KMS-11 (cell line): ENCODE measurements at regions not wholly inside any gene's neighbourhood (a gene's known extent, or its start where the extent isn't known, plus 50 kb on each side); places are given as distances from the start of the nearest gene placed in this dataset.

ENCODE experiments used
- H2AFZ ChIP-seq: fragments of 200-600 bp; sonication (generic); 2 replicates; pipeline ENCODE4 v1.6.1; 2016; ENCODE audit warnings: antibody characterized with exemption, mixed run types, low read depth
- H3K27ac ChIP-seq: fragments of 200-600 bp; sonication (generic); 2 replicates; pipeline ENCODE4 v1.6.1; 2016; ENCODE audit warnings: mild to moderate bottlenecking, mixed run types
- H3K27me3 ChIP-seq: fragments of 200-600 bp; sonication (generic); 2 replicates; pipeline ENCODE4 v1.6.1; 2017; ENCODE audit warnings: mild to moderate bottlenecking, low read depth, mixed run types, moderate library complexity; ENCODE audit not compliant: insufficient read depth
- H3K36me3 ChIP-seq: fragments of 200-600 bp; sonication (generic); 2 replicates; pipeline ENCODE4 v1.6.1; 2017; ENCODE audit warnings: mild to moderate bottlenecking, mixed run types; ENCODE audit not compliant: insufficient read depth
- H3K4me1 ChIP-seq: fragments of 200-600 bp; sonication (generic); 2 replicates; pipeline ENCODE4 v1.6.1; 2016; ENCODE audit warnings: mild to moderate bottlenecking, low read depth, mixed run types; ENCODE audit not compliant: poor library complexity, severe bottlenecking
- H3K4me2 ChIP-seq: fragments of 200-600 bp; sonication (generic); 2 replicates; pipeline ENCODE4 v1.7.0; 2016; ENCODE audit warnings: mild to moderate bottlenecking, mixed run types
- H3K4me3 ChIP-seq: fragments of 200-600 bp; sonication (generic); IDR thresholded peaks from 2 replicates; pipeline ENCODE4 v1.6.1; 2017; ENCODE audit warnings: low read depth, low read length, mixed read lengths; ENCODE audit not compliant: insufficient read depth
- H3K79me2 ChIP-seq: fragments of 200-600 bp; sonication (generic); 2 replicates; pipeline ENCODE4 v1.6.1; 2016; ENCODE audit warnings: low read depth, mixed run types; ENCODE audit not compliant: insufficient read depth
- H3K9ac ChIP-seq: fragments of 200-600 bp; sonication (generic); 2 replicates; pipeline ENCODE4 v1.6.1; 2016; ENCODE audit warnings: mild to moderate bottlenecking, mixed run types
- H4K20me1 ChIP-seq: fragments of 200-600 bp; sonication (generic); 2 replicates; pipeline ENCODE4 v1.6.1; 2016; ENCODE audit warnings: mild to moderate bottlenecking, mixed run types; ENCODE audit not compliant: insufficient read depth
- CTCF ChIP-seq: fragments of 200-600 bp; sonication (generic); conservative IDR thresholded peaks from 2 replicates; pipeline ENCODE4 v1.6.1; 2017; ENCODE audit warnings: low read depth, mild to moderate bottlenecking, antibody characterized with exemption, low read length, moderate library complexity, mixed read lengths

GRCh38 chr7:84700563-84701370 is 486.1 kb downstream of the SEMA3D start:
- Histone ChIP-seq H3K27me3 (no peaks in the 10 kb centered on the region), H3K27ac (no peak overlapping the region), H3K4me1 (no peaks in the 10 kb centered on the region), H3K79me2 (no peaks in the 10 kb centered on the region), H2AFZ (no peak overlapping the region), H3K4me2 (no peak overlapping the region), H3K4me3 (no peak overlapping the region), H3K36me3 (no peaks in the 10 kb centered on the region; the same call in 1 of the 2 replicates), H3K9ac (no peak overlapping the region), H4K20me1 (no peaks in the 10 kb centered on the region)
- no peak for TF ChIP-seq CTCF

- Histone ChIP-seq H2AFZ (no peak overlapping the region), H3K79me2 (no peaks in the 10 kb centered on the region), H3K36me3 (no peaks in the 10 kb centered on the region; the same call in 1 of the 2 replicates), H4K20me1 (no peaks in the 10 kb centered on the region), H3K4me2 (no peak overlapping the region), H3K4me3 (no peak overlapping the region), H3K27ac (no peak overlapping the region), H3K9ac (no peak overlapping the region), H3K4me1 (no peaks in the 10 kb centered on the region), H3K27me3 (no peaks in the 10 kb centered on the region)
- no peak for TF ChIP-seq CTCF
These were observed 489.4 kb downstream of the SEMA3D start for GRCh38 chr7:84697506-84697905.

GRCh38 chr7:84693483-84693882 is 493.4 kb downstream of the SEMA3D start:
- Histone ChIP-seq H3K9ac (no peak overlapping the region), H3K27me3 (no peaks in the 10 kb centered on the region), H3K36me3 (no peaks in the 10 kb centered on the region), H2AFZ (no peak overlapping the region), H3K27ac (no peak overlapping the region), H3K4me2 (no peak overlapping the region), H3K4me1 (no peaks in the 10 kb centered on the region), H3K79me2 (no peaks in the 10 kb centered on the region), H3K4me3 (no peak overlapping the region), H4K20me1 (no peaks in the 10 kb centered on the region)
- no peak for TF ChIP-seq CTCF

DNA sequence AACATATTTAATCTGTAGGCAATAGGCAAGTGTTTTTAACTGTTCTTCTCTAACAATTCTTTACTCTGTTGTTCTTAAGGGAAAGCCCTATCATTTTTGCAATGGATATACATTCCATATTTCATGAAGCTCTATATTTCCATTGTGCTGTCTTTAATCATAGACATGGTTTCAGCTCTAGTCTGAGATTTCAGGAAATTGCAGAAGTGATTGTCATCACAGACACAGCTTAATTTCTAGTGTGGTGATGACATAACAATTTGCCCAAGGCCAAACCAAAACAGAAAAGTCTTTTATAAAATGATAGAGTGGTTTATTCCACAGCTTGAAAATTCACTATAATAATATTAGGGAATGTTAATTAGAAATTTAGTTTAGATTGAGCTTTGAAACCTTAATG is 494.1 kb upstream of the SEMA3A start:
- Histone ChIP-seq H3K36me3 (no peaks in the 10 kb centered on the region), H3K27ac (no peak overlapping the region), H3K4me3 (no peak overlapping the region), H3K4me2 (no peak overlapping the region), H2AFZ (no peak overlapping the region), H3K27me3 (no peaks in the 10 kb centered on the region), H3K79me2 (no peaks in the 10 kb centered on the region), H3K9ac (no peak overlapping the region), H3K4me1 (no peaks in the 10 kb centered on the region), H4K20me1 (no peaks in the 10 kb centered on the region)
- TF ChIP-seq CTCF: no peak
